ENCODE measurements at regions not wholly inside any gene's neighbourhood (a gene's known extent, or its start where the extent isn't known, plus 50 kb on each side); places are given as distances from the start of the nearest gene placed in this dataset.

GRCh38 chr1:189289346-189289745, 1188.3 kb downstream of the BRINP3 start:
- TF ChIP-seq CTCF (IDR thresholded peaks at IDR 0.05) = no peak
- no peak for TF ChIP-seq POLR2A (IDR thresholded peaks at IDR 0.05)

Measured in right lobe of liver (tissue), 4 donors.